ENCODE measurements at regions not wholly inside any gene's neighbourhood (a gene's known extent, or its start where the extent isn't known, plus 50 kb on each side); places are given as distances from the start of the nearest gene placed in this dataset.

GRCh38 chr5:125652761-125653160, 770.4 kb upstream of the GRAMD2B start:
- H3K4me3 ChIP-seq (ENCODE audit: low read depth, low read length): no peak overlapping the region
- DNase-seq (ENCODE audit: low read depth): no peak
- TF ChIP-seq CTCF (conservative IDR thresholded peaks at IDR 0.05; ENCODE audit: low read depth, low read length): no peak

GRCh38 chr5:125654392-125654791, 768.8 kb upstream of the GRAMD2B start:
- H3K4me3 ChIP-seq (ENCODE audit: low read depth, low read length): no peak overlapping the region
- no peak for DNase-seq (ENCODE audit: low read depth)
- no peak for TF ChIP-seq CTCF (conservative IDR thresholded peaks at IDR 0.05; ENCODE audit: low read depth, low read length)

GRCh38 chr5:125655156-125655555, 768.1 kb upstream of the GRAMD2B start:
- no peak for TF ChIP-seq CTCF (conservative IDR thresholded peaks at IDR 0.05; ENCODE audit: low read depth, low read length)
- H3K4me3 ChIP-seq (ENCODE audit: low read depth, low read length): no peak overlapping the region
- no peak for DNase-seq (ENCODE audit: low read depth)

GRCh38 chr5:125657936-125658335, 765.3 kb upstream of the GRAMD2B start:
- TF ChIP-seq CTCF (conservative IDR thresholded peaks at IDR 0.05; ENCODE audit: low read depth, low read length): no peak
- no peak overlapping the region for H3K4me3 ChIP-seq (ENCODE audit: low read depth, low read length)

GRCh38 chr5:125659316-125660023, 763.7 kb upstream of the GRAMD2B start:
- H3K4me3 ChIP-seq (ENCODE audit: low read depth, low read length): no peak overlapping the region
- no peak for DNase-seq (ENCODE audit: low read depth)
- TF ChIP-seq CTCF (conservative IDR thresholded peaks at IDR 0.05; ENCODE audit: low read depth, low read length): no peak

More at GRCh38 chr5:125657936-125658335, 765.3 kb upstream of the GRAMD2B start:
- no peak for DNase-seq (ENCODE audit: low read depth)

GRCh38 chr5:125660231-125660895, 762.8 kb upstream of the GRAMD2B start:
- TF ChIP-seq CTCF (conservative IDR thresholded peaks at IDR 0.05; ENCODE audit: low read depth, low read length): no peak
- H3K4me3 ChIP-seq (ENCODE audit: low read depth, low read length): no peak overlapping the region
- no peak for DNase-seq (ENCODE audit: low read depth)

GRCh38 chr5:125661584-125661983, 761.6 kb upstream of the GRAMD2B start:
- TF ChIP-seq CTCF (conservative IDR thresholded peaks at IDR 0.05; ENCODE audit: low read depth, low read length): no peak
- DNase-seq (ENCODE audit: low read depth): no peak

More at GRCh38 chr5:125661584-125661983, 761.6 kb upstream of the GRAMD2B start:
- no peak overlapping the region for H3K4me3 ChIP-seq (ENCODE audit: low read depth, low read length)
